ENCODE measurements at regions not wholly inside any gene's neighbourhood (a gene's known extent, or its start where the extent isn't known, plus 50 kb on each side); places are given as distances from the start of the nearest gene placed in this dataset.
"Not testable (repeated sequence)": the region's sequence is repeated elsewhere in the genome, so short reads cannot be mapped to it uniquely, and the experiment has no call there.

GRCh38 chr10:15428681-15429080 is 57.6 kb upstream of the FAM171A1 start:
- DNase-seq: no peak

- no peak for DNase-seq
These were observed 56.8 kb upstream of the FAM171A1 start for GRCh38 chr10:15427843-15428414.

GRCh38 chr10:15426558-15426957 is 55.5 kb upstream of the FAM171A1 start:
- no peak for DNase-seq

GRCh38 chr10:15426115-15426514 is 55.0 kb upstream of the FAM171A1 start:
- DNase-seq: no peak

GRCh38 chr10:15421875-15422274 is 50.8 kb upstream of the FAM171A1 start:
- not testable (repeated sequence) for DNase-seq
